HG02852 (cell line): ENCODE measurements at regions not wholly inside any gene's neighbourhood (a gene's known extent, or its start where the extent isn't known, plus 50 kb on each side); places are given as distances from the start of the nearest gene placed in this dataset.
"Not testable (repeated sequence)": the region's sequence is repeated elsewhere in the genome, so short reads cannot be mapped to it uniquely, and the experiment has no call there.

ENCODE experiments used
- ATAC-seq: cut with Tn5 transposase; IDR thresholded peaks from one replicate; pipeline ENCODE4 v1.9.1; 2021; ENCODE audit warnings: mild to moderate bottlenecking, moderate library complexity; ENCODE audit not compliant: unreplicated experiment

DNA sequence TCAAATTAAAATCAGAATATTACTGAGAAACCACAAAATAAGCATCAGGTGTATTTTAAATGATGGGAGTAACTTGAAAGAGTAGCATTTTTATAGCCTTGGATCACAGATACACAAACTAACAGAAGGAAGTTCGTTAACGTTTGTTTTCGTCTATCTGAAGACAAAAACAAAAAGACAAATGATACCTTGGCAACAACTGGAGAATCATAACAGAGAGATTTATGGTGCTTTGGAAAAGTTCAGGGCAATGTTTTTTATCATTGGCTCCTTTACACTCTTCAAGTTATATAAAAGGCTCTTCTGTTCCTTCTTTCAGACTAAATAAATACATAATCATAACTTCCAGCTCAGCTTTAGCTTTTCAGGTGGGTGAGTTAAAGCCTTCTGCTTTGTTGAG is 128.1 kb upstream of the VLDLR start:
- ATAC-seq, result no peak

- no peak for ATAC-seq
These were observed 127.0 kb upstream of the VLDLR start for GRCh38 chr9:2494562-2494961.

GRCh38 chr9:2495221-2496005 is 126.2 kb upstream of the VLDLR start:
- ATAC-seq, result no peak

GRCh38 chr9:2496169-2496568 is 125.4 kb upstream of the VLDLR start:
- ATAC-seq, result no peak

DNA sequence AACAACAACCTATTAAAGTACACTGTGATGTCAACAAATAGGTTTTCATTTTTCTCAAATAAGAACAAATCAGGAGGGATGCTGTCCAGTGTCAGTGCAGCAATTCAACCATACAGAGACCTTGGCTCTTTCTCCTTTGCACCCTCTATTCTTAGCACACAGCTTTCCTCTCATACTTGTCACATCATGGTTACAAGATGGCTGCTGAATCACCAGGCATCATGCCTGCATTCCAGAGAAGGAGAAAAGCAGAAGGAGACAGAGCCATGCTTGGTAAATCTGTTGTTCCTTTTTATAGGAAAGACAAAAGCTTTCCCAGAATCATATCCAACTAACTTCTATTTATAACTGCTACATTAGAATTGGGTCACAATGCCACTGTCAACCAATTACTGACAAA is 124.7 kb upstream of the VLDLR start:
- no peak for ATAC-seq

GRCh38 chr9:2497666-2498400 is 123.8 kb upstream of the VLDLR start:
- ATAC-seq, result no peak

DNA sequence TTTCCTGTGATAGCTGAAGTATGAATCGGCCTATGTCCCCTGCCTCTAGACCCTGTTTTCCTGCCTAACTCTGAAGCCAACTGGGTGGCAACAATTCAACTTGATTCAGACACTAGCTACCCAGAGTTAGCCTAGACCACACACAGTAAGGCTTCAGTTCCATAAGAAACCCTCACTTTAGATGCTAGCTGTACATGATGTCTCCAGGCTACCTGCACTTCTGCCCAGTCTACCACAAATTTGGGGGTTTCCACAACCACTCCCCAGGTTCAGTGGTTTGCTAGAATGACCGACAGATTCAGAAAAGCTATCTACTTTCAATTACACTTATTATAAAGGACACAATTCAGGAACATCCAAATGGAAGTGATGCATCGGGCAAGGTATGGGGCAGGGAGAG is 119.4 kb upstream of the VLDLR start:
- ATAC-seq, result no peak

- ATAC-seq, result no peak
These were observed 118.8 kb upstream of the VLDLR start for GRCh38 chr9:2502760-2503159.

GRCh38 chr9:2506321-2506720 is 115.3 kb upstream of the VLDLR start:
- no peak for ATAC-seq

DNA sequence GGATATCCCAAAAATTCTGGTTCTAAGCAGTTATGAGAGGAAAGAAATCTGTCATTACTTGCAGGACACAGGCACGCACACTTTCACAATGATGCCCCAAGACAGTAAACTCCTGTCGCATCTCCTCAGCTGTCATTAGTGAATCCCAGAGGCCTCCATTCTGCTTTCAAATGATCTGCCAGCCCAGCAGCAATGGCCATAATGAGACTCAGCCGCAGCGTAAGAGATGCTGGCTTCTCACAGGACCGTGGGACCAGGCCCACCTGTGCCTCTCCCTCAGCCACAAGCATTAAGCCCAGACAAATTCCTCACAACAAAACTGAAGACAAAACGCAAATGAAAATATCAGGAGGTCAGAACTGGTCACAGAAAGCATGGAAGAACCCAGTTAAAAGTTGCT is 98.0 kb upstream of the VLDLR start:
- no peak for ATAC-seq

GRCh38 chr9:2524601-2525000 is 97.0 kb upstream of the VLDLR start:
- no peak for ATAC-seq

DNA sequence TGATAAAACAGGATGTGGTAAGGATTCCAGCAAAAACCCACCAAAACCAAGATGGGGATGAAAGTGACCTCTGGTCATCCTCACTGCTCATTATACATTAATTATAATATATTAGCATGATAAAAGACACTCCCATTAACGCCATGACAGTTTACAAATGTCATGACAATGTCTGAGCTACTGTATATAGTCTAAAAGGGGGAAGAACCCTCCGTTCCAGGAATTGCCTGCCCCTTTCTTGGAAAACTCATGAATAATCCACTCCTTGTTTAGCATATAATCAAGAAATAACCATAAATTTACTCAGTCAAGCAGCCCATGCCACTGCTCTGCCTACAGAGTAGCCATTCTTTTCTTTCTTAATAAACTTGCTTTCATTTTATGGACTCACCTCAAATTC is 96.4 kb upstream of the VLDLR start:
- no peak for ATAC-seq

DNA sequence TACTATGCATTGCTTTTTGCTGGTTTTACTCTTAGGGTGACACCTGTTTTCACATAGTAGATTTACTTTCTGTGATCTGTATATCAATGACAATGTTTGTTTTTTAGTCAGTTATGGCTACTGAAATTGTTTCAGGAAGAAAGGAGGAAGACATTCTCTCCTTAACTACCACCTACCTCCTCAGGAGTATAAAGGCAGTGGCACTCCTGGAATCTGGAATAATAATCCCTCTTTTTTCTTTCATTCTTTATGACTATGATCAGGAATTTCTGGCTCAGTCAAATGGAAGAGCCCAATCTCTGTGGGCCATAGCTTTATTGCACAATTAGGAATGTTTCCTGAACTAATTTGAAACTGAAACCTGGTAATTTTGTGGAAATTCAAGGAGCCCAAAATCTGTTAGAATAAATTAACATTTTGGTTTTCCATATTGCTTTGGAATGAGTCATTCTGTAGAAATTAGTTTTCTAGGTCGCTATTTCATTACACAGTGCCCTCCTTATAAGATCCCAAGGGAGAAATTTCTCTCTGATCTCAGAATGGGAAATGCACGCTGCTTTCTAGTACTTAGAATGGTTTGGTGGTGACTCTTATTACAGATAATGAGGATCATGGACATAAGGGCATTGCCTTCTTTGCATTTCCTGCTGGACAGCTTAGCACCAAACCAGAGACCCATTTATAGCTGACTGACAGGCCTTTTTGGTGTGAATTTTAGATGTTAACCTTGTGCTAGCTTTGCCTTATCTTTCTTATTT is 95.3 kb upstream of the VLDLR start:
- ATAC-seq, result no peak

- ATAC-seq, result no peak
These were observed 90.1 kb upstream of the VLDLR start for GRCh38 chr9:2531481-2531880.

DNA sequence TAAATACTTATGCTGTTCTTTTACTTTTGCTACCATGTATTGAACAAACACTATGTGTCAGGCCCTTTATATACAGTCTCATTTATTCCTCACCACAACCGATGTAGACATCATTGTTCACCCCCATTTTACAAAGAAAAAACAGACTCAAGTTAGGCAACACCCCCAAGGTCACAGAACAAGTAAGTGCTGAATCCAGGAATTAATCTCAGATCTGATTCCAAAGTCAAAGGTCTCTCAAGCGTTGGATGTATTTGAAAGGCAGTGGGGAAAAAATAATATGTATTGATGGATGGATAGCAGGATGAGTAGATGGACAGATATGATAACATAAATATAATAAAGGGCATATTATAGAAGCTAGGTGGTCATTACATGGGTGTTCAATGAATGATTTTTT is 85.1 kb upstream of the VLDLR start:
- no peak for ATAC-seq

GRCh38 chr9:2545881-2546490 is 75.6 kb upstream of the VLDLR start:
- no peak for ATAC-seq

GRCh38 chr9:2555899-2556600 is 65.5 kb upstream of the VLDLR start:
- not testable (repeated sequence) for ATAC-seq

GRCh38 chr9:2557693-2558092 is 63.9 kb upstream of the VLDLR start:
- no peak for ATAC-seq

GRCh38 chr9:2559192-2560152 is 62.1 kb upstream of the VLDLR start:
- no peak for ATAC-seq

DNA sequence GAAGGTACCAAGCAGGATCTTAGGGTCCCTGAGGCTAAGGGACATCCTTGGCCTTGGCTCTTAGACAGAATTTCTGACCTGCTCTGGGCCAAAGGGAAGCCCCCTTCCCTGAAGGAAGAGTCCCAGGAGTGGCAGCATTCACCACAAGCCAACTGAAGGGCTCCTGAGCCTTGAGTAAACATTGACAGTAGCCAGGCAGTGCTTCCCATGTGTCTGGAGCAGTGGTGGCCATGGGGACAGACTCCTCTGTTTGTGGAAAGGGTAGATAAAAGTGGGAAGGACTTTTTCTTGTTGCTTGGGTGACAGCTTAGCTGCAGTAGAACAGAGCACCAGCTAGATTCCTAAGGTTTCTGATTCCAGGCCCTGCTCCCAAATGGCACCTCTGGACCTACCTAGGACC is 61.4 kb upstream of the VLDLR start:
- ATAC-seq, result no peak
